SK-N-SH (cell line): ENCODE measurements at regions not wholly inside any gene's neighbourhood (a gene's known extent, or its start where the extent isn't known, plus 50 kb on each side); places are given as distances from the start of the nearest gene placed in this dataset.

ENCODE experiments used
- CTCF ChIA-PET: fragments of 300-600, 350-600 bp; formaldehyde crosslinking; extraction: SDS; loops from one replicate; lab custom pipeline; 2021; lab: Yijun Ruan, JAX
- POLR2A ChIA-PET: fragments of 350-600 bp; sonication (Branson Sonifier 250); formaldehyde crosslinking; extraction: SDS; loops from one replicate; lab custom pipeline; 2020; ENCODE audit warnings: antibody characterized with exemption, inconsistent platforms; lab: Yijun Ruan, JAX
- DNase-seq: peaks from one replicate; pipeline ENCODE4 v3.0.0; 2012
- H2AFZ ChIP-seq: fragments of 200-600 bp; sonication (generic); 2 replicates; pipeline ENCODE4 v1.8.1; 2016; ENCODE audit warnings: antibody characterized with exemption, mild to moderate bottlenecking, low read depth
- H3F3A ChIP-seq: fragments of 200-600 bp; sonication (generic); replicated peaks from 2 replicates; pipeline ENCODE3; 2016; ENCODE audit warnings: antibody characterized with exemption, mild to moderate bottlenecking; ENCODE audit not compliant: insufficient read depth
- H3K27ac ChIP-seq, 2 experiments: fragments of 200-500 bp in 1 of 2; fragments of 200-600 bp in 1 of 2; sonication (Bioruptor generic) in 1 of 2; sonication (generic), shearing (Covaris generic) in 1 of 2; 2 replicates each; pipeline versions ENCODE4 v1.5.1 to v1.6.1; 2014 to 2016; ENCODE audit warnings: low read depth in 2 of 2, inconsistent platforms in 1 of 2, low read length in 1 of 2, mild to moderate bottlenecking in 1 of 2, mixed read lengths in 1 of 2
- H3K27me3 ChIP-seq: fragments of 200-600 bp; sonication (generic), shearing (Covaris generic); 2 replicates; pipeline ENCODE4 v1.6.1; 2016; ENCODE audit warnings: mixed run types; ENCODE audit not compliant: insufficient read depth
- H3K36me3 ChIP-seq, 2 experiments: fragments of 200-500 bp in 1 of 2; fragments of 200-600 bp in 1 of 2; sonication (Bioruptor generic) in 1 of 2; sonication (generic) in 1 of 2; replicated peaks in 1 of 2; 2 replicates each; pipeline versions ENCODE3 to v1.5.1; 2014 to 2016; ENCODE audit warnings: low read length in 1 of 2, mild to moderate bottlenecking in 1 of 2; ENCODE audit not compliant: insufficient read depth in 2 of 2, control insufficient read depth in 1 of 2
- H3K4me1 ChIP-seq, 2 experiments: fragments of 200-500 bp in 1 of 2; fragments of 200-600 bp in 1 of 2; sonication (Bioruptor generic) in 1 of 2; sonication (generic), shearing (Covaris generic) in 1 of 2; 2 replicates each; pipeline versions ENCODE4 v1.5.1 to v1.6.1; 2014 to 2016; ENCODE audit warnings: low read depth in 1 of 2, low read length in 1 of 2, mixed run types in 1 of 2; ENCODE audit not compliant: insufficient read depth in 2 of 2, control insufficient read depth in 1 of 2
- H3K4me2 ChIP-seq: fragments of 200-600 bp; sonication (generic), shearing (Covaris generic); 2 replicates; pipeline ENCODE4 v1.6.1; 2017; ENCODE audit warnings: mixed run types
- H3K4me3 ChIP-seq, 2 experiments: fragments of 200-500 bp in 1 of 2; fragments of 200-600 bp in 1 of 2; sonication (Bioruptor generic) in 1 of 2; sonication (generic), shearing (Covaris generic) in 1 of 2; 2 replicates each; pipeline versions ENCODE4 v1.5.1 to v1.8.1; 2014 to 2016; ENCODE audit warnings: low read depth in 2 of 2, inconsistent platforms in 1 of 2, low read length in 1 of 2, mild to moderate bottlenecking in 1 of 2, mixed read lengths in 1 of 2, moderate library complexity in 1 of 2
- H3K79me2 ChIP-seq: fragments of 200-600 bp; sonication (generic); 2 replicates; pipeline ENCODE4 v1.8.1; 2017; ENCODE audit warnings: mild to moderate bottlenecking; ENCODE audit not compliant: insufficient read depth
- H3K9ac ChIP-seq: fragments of 200-600 bp; sonication (generic); 2 replicates; pipeline ENCODE4 v1.6.1; 2017; ENCODE audit warnings: mixed run types
- H3K9me2 ChIP-seq: fragments of 200-600 bp; sonication (generic); 2 replicates; pipeline ENCODE4 v1.6.1; 2017; ENCODE audit warnings: mixed run types
- H3K9me3 ChIP-seq: fragments of 200-600 bp; sonication (generic); 2 replicates; pipeline ENCODE4 v1.6.1; 2017; ENCODE audit warnings: mixed run types, mild to moderate bottlenecking, moderate library complexity
- H4K20me1 ChIP-seq: fragments of 200-600 bp; sonication (generic); 2 replicates; pipeline ENCODE4 v1.6.1; 2017; ENCODE audit warnings: mild to moderate bottlenecking, mixed run types; ENCODE audit not compliant: insufficient read depth
- CTCF ChIP-seq: fragments of 200-600 bp; sonication (generic); IDR thresholded peaks from 2 replicates; pipeline ENCODE4 v1.6.1; 2017; ENCODE audit warnings: antibody characterized with exemption, mild to moderate bottlenecking, moderate library complexity
- ELF1 ChIP-seq: IDR thresholded peaks from 2 replicates; pipeline ENCODE4 v1.4.0; 2012
- EZH2phosphoT487 ChIP-seq: fragments of 200-600 bp; sonication (generic); IDR thresholded peaks from 2 replicates; pipeline ENCODE4 v1.6.1; 2017; ENCODE audit warnings: low read depth, mixed run types, mild to moderate bottlenecking, antibody characterized with exemption, moderate library complexity, borderline replicate concordance
- FOSL2 ChIP-seq: IDR thresholded peaks from 2 replicates; pipeline ENCODE4 v1.4.0; 2012; ENCODE audit warnings: low read depth, mild to moderate bottlenecking, moderate library complexity, borderline replicate concordance
- FOXJ3 ChIP-seq: sonication (generic); formaldehyde crosslinking; IDR thresholded peaks from 2 replicates; pipeline ENCODE4 v1.5.1; 2020; ENCODE audit warnings: mild to moderate bottlenecking, missing genetic modification reagents
- FOXM1 ChIP-seq: IDR thresholded peaks from 2 replicates; pipeline ENCODE4 v1.4.0; 2012; ENCODE audit warnings: low read depth, mild to moderate bottlenecking
- GABPA ChIP-seq: IDR thresholded peaks from 2 replicates; pipeline ENCODE4 v1.4.0; 2012; ENCODE audit warnings: low read depth, mild to moderate bottlenecking
- IRF3 ChIP-seq: fragments of 150-350 bp; IDR thresholded peaks from 2 replicates; pipeline ENCODE4 v1.6.1; 2016; ENCODE audit warnings: mild to moderate bottlenecking, low read depth, low read length
- MEF2A ChIP-seq: IDR thresholded peaks from 2 replicates; pipeline ENCODE4 v1.4.0; 2012; ENCODE audit warnings: low read depth, borderline replicate concordance
- NFIC ChIP-seq: IDR thresholded peaks from 2 replicates; pipeline ENCODE4 v1.4.0; 2012; ENCODE audit warnings: borderline replicate concordance
- NRF1 ChIP-seq: IDR thresholded peaks from 2 replicates; pipeline ENCODE4 v1.6.1; 2012; ENCODE audit warnings: low read depth, mild to moderate bottlenecking, low read length
- PBX3 ChIP-seq: IDR thresholded peaks from 2 replicates; pipeline ENCODE4; 2012
- RFX5 ChIP-seq: IDR thresholded peaks from 2 replicates; pipeline ENCODE4 v1.6.1; 2012; ENCODE audit warnings: mild to moderate bottlenecking, improper control_type of control experiment, low read length
- SIN3A ChIP-seq: IDR thresholded peaks from 2 replicates; pipeline ENCODE4 v1.6.1; 2012; ENCODE audit warnings: low read depth, mild to moderate bottlenecking, low read length, moderate library complexity, borderline replicate concordance
- TEAD4 ChIP-seq: IDR thresholded peaks from 2 replicates; pipeline ENCODE4 v1.4.0; 2012; ENCODE audit warnings: mild to moderate bottlenecking, borderline replicate concordance; ENCODE audit not compliant: insufficient read depth
- USF1 ChIP-seq: IDR thresholded peaks from 2 replicates; pipeline ENCODE4 v1.4.0; 2012; ENCODE audit warnings: low read depth, borderline replicate concordance
- USF2 ChIP-seq: fragments of 150-350 bp; IDR thresholded peaks from 2 replicates; pipeline ENCODE4 v1.6.1; 2017; ENCODE audit warnings: antibody characterized with exemption, low read length, low read depth, borderline replicate concordance
- YY1 ChIP-seq: IDR thresholded peaks from 2 replicates; pipeline ENCODE4 v1.4.0; 2012; ENCODE audit warnings: low read depth, mild to moderate bottlenecking
- WGBS: methylation state at CpG from one replicate; pipeline ENCODE4 v1.1.6; 2017; ENCODE audit warnings: low lambda C conversion rate; 5-methylcytosine and 5-hydroxymethylcytosine counted together

- no peaks in the 10 kb centered on the region for H3K27me3 ChIP-seq
- ChIA-PET POLR2A (no interaction called here), CTCF (interaction anchor here (0.8 to 1.7 kb wide), 3 partner anchors 20 to 57 kb away, joined by 3 to 4 read pairs (median 3); partner anchors contain the start of gene ZNF354A)
- DNase-seq: no peak
- 38% methylated on average over 9 of the region's 9 CpGs for WGBS
- no peaks in the 10 kb centered on the region for H4K20me1 ChIP-seq
- no peak overlapping the region for H2AFZ ChIP-seq
- no peak overlapping the region for H3K27ac ChIP-seq
- no peaks in the 10 kb centered on the region for H3K4me1 ChIP-seq
- no peak overlapping the region for H3K4me3 ChIP-seq
- no peaks in the 10 kb centered on the region for H3K36me3 ChIP-seq
- no peak overlapping the region for H3K4me2 ChIP-seq
- no peak overlapping the region for H3K9ac ChIP-seq
- H3K9me3 ChIP-seq: no peaks in the 10 kb centered on the region
- H3K9me2 ChIP-seq: no peaks in the 10 kb centered on the region
- TF ChIP-seq GABPA (no peak), FOXM1 (no peak), TEAD4 (no peak), SIN3A (no peak), USF1 (no peak), PBX3 (no peak), FOSL2 (no peak), CTCF (no peak), ELF1 (no peak), IRF3 (no peak), EZH2phosphoT487 (no peak), YY1 (no peak)
- no peaks in the 10 kb centered on the region for H3K79me2 ChIP-seq
- no peaks in the 10 kb centered on the region for H3F3A ChIP-seq
Measured at GRCh38 chr5:178787889-178788288, 57.4 kb upstream of the ZNF354A start.

- no peaks in the 10 kb centered on the region for H3K36me3 ChIP-seq
- H3K4me1 ChIP-seq: no peaks in the 10 kb centered on the region
- no peaks in the 10 kb centered on the region for H4K20me1 ChIP-seq
- H3K4me3 ChIP-seq: no peak overlapping the region
- H3K4me2 ChIP-seq: no peak overlapping the region
- no peaks in the 10 kb centered on the region for H3K27me3 ChIP-seq
- no peaks in the 10 kb centered on the region for H3K9me2 ChIP-seq
- POLR2A ChIA-PET: no interaction called here
- H3K79me2 ChIP-seq: no peaks in the 10 kb centered on the region
- no peaks in the 10 kb centered on the region for H3F3A ChIP-seq
- 39% methylated on average over 9 of the region's 9 CpGs for WGBS
- DNase-seq: no peak
- no peak overlapping the region for H2AFZ ChIP-seq
- no peak overlapping the region for H3K9ac ChIP-seq
- CTCF ChIA-PET: interaction anchor here (1.0 to 1.7 kb wide), 2 partner anchors 21 to 49 kb away, joined by 3 read pairs; no protein-coding TSS in a partner anchor
- no peak overlapping the region for H3K27ac ChIP-seq
- no peaks in the 10 kb centered on the region for H3K9me3 ChIP-seq
- TF ChIP-seq MEF2A (no peak), NFIC (no peak), EZH2phosphoT487 (no peak), FOXJ3 (CRISPR knock-in tag) (no peak), USF1 (no peak), NRF1 (no peak), USF2 (no peak), RFX5 (no peak)
Measured at GRCh38 chr5:178786859-178787499, 56.5 kb upstream of the ZNF354A start.
